Duodenal mucosa (tissue), 2 donors: ENCODE measurements at regions not wholly inside any gene's neighbourhood (a gene's known extent, or its start where the extent isn't known, plus 50 kb on each side); places are given as distances from the start of the nearest gene placed in this dataset.

Source experiments
- H3K27ac ChIP-seq: one replicate; pipeline ENCODE4 v1.7.0; 2013; ENCODE audit warnings: low read depth, low read length
- H3K27me3 ChIP-seq, 2 donors: one replicate each; pipeline ENCODE4 v1.7.0; 2013; ENCODE audit warnings: low read length in 2 of 2, control low read depth in 1 of 2; ENCODE audit not compliant: insufficient read depth in 2 of 2, control insufficient read depth in 1 of 2
- H3K36me3 ChIP-seq, 2 donors: one replicate each; pipeline ENCODE4 v1.7.0; 2013; ENCODE audit warnings: low read length in 2 of 2, control low read depth in 1 of 2; ENCODE audit not compliant: insufficient read depth in 2 of 2, control insufficient read depth in 1 of 2
- H3K4me1 ChIP-seq, 2 donors: one replicate each; pipeline ENCODE4 v1.7.0; 2013; ENCODE audit warnings: low read length in 2 of 2, control low read depth in 1 of 2; ENCODE audit not compliant: insufficient read depth in 2 of 2, control insufficient read depth in 1 of 2
- H3K4me3 ChIP-seq, 2 donors: one replicate each; pipeline ENCODE4 v1.7.0; 2013; ENCODE audit warnings: low read length in 2 of 2, low read depth in 1 of 2
- H3K9ac ChIP-seq, 2 donors: one replicate each; pipeline ENCODE4 v1.7.0; 2013; ENCODE audit warnings: low read length in 2 of 2, low read depth in 1 of 2
- H3K9me3 ChIP-seq, 2 donors: one replicate each; pipeline ENCODE4 v1.7.0; 2013; ENCODE audit warnings: low read length in 2 of 2, control low read depth in 1 of 2; ENCODE audit not compliant: control insufficient read depth in 1 of 2

GRCh38 chr20:20894753-20895152, 182.3 kb upstream of the RALGAPA2 start:
- no peak overlapping the region for H3K27ac ChIP-seq
- no peaks in the 10 kb centered on the region for H3K36me3 ChIP-seq
- no peaks in the 10 kb centered on the region for H3K9me3 ChIP-seq
- H3K27me3 ChIP-seq = no peaks in the 10 kb centered on the region
- no peaks in the 10 kb centered on the region for H3K4me1 ChIP-seq
- H3K9ac ChIP-seq = no peak overlapping the region
- H3K4me3 ChIP-seq = no peak overlapping the region

GRCh38 chr20:20894280-20894679, 181.8 kb upstream of the RALGAPA2 start:
- Histone ChIP-seq H3K27ac (no peak overlapping the region), H3K9ac (no peak overlapping the region), H3K9me3 (no peaks in the 10 kb centered on the region), H3K4me1 (no peaks in the 10 kb centered on the region), H3K36me3 (no peaks in the 10 kb centered on the region), H3K27me3 (no peaks in the 10 kb centered on the region), H3K4me3 (no peak overlapping the region)

GRCh38 chr20:20892328-20892727, 179.9 kb upstream of the RALGAPA2 start:
- Histone ChIP-seq H3K27ac (no peak overlapping the region), H3K36me3 (no peaks in the 10 kb centered on the region), H3K9me3 (no peaks in the 10 kb centered on the region), H3K27me3 (no peaks in the 10 kb centered on the region), H3K4me1 (no peaks in the 10 kb centered on the region), H3K4me3 (no peak overlapping the region), H3K9ac (no peak overlapping the region)

- Histone ChIP-seq H3K9ac (no peak overlapping the region), H3K4me1 (no peaks in the 10 kb centered on the region), H3K27me3 (no peaks in the 10 kb centered on the region), H3K36me3 (no peaks in the 10 kb centered on the region), H3K9me3 (no peaks in the 10 kb centered on the region), H3K27ac (no peak overlapping the region), H3K4me3 (no peak overlapping the region)
These were observed 178.3 kb upstream of the RALGAPA2 start for GRCh38 chr20:20890751-20891150.

GRCh38 chr20:20888936-20889335, 176.5 kb upstream of the RALGAPA2 start:
- H3K27ac ChIP-seq = no peak overlapping the region
- no peaks in the 10 kb centered on the region for H3K4me1 ChIP-seq
- no peaks in the 10 kb centered on the region for H3K36me3 ChIP-seq
- H3K4me3 ChIP-seq = no peak overlapping the region
- H3K9ac ChIP-seq = no peak overlapping the region
- no peaks in the 10 kb centered on the region for H3K9me3 ChIP-seq
- H3K27me3 ChIP-seq = no peaks in the 10 kb centered on the region

- Histone ChIP-seq H3K27me3 (no peaks in the 10 kb centered on the region), H3K9ac (no peak overlapping the region), H3K27ac (no peak overlapping the region), H3K4me3 (no peak overlapping the region), H3K9me3 (no peaks in the 10 kb centered on the region), H3K36me3 (no peaks in the 10 kb centered on the region), H3K4me1 (no peaks in the 10 kb centered on the region)
These were observed 175.8 kb upstream of the RALGAPA2 start for GRCh38 chr20:20888266-20888656.

- Histone ChIP-seq H3K4me1 (no peaks in the 10 kb centered on the region), H3K27me3 (no peaks in the 10 kb centered on the region), H3K36me3 (no peaks in the 10 kb centered on the region), H3K9ac (no peak overlapping the region), H3K27ac (no peak overlapping the region), H3K4me3 (no peak overlapping the region), H3K9me3 (no peaks in the 10 kb centered on the region)
These were observed 175.3 kb upstream of the RALGAPA2 start for GRCh38 chr20:20887593-20888265.

- H3K4me3 ChIP-seq = no peak overlapping the region
- H3K9ac ChIP-seq = no peak overlapping the region
- no peaks in the 10 kb centered on the region for H3K9me3 ChIP-seq
- peaks cover 1 to 3% of the 10 kb centered on the region in 2 donors for H3K27me3 ChIP-seq
- H3K4me1 ChIP-seq = no peaks in the 10 kb centered on the region
- no peaks in the 10 kb centered on the region for H3K36me3 ChIP-seq
- no peak overlapping the region for H3K27ac ChIP-seq
These were observed 169.4 kb upstream of the RALGAPA2 start for GRCh38 chr20:20881808-20882207.

- H3K9ac ChIP-seq = no peak overlapping the region
- peaks cover 3 to 5% of the 10 kb centered on the region in 2 donors for H3K27me3 ChIP-seq
- no peaks in the 10 kb centered on the region for H3K4me1 ChIP-seq
- H3K27ac ChIP-seq = no peak overlapping the region
- H3K9me3 ChIP-seq = no peaks in the 10 kb centered on the region
- no peaks in the 10 kb centered on the region for H3K36me3 ChIP-seq
- H3K4me3 ChIP-seq = no peak overlapping the region
These were observed 164.6 kb upstream of the RALGAPA2 start for GRCh38 chr20:20877079-20877478.

GRCh38 chr20:20875716-20876115, 163.3 kb upstream of the RALGAPA2 start:
- no peaks in the 10 kb centered on the region for H3K4me1 ChIP-seq
- H3K9ac ChIP-seq = no peak overlapping the region
- H3K36me3 ChIP-seq = no peaks in the 10 kb centered on the region
- H3K9me3 ChIP-seq = no peaks in the 10 kb centered on the region
- no peak overlapping the region for H3K27ac ChIP-seq
- peaks cover 5 to 7% of the 10 kb centered on the region in 2 donors for H3K27me3 ChIP-seq
- no peak overlapping the region for H3K4me3 ChIP-seq

- Histone ChIP-seq H3K9ac (no peak overlapping the region), H3K4me3 (no peak overlapping the region), H3K27ac (no peak overlapping the region), H3K36me3 (no peaks in the 10 kb centered on the region), H3K9me3 (no peaks in the 10 kb centered on the region), H3K27me3 (peaks cover 4 to 5% of the 10 kb centered on the region in 2 donors), H3K4me1 (no peaks in the 10 kb centered on the region)
These were observed 160.0 kb upstream of the RALGAPA2 start for GRCh38 chr20:20872428-20872827.
